Effector memory CD8-positive, alpha-beta T cell (primary cell): ENCODE measurements at regions not wholly inside any gene's neighbourhood (a gene's known extent, or its start where the extent isn't known, plus 50 kb on each side); places are given as distances from the start of the nearest gene placed in this dataset.

Experiments
- ATAC-seq: fragments of 150-1000 bp; cut with Tn5 transposase; replicated peaks from 2 replicates; pipeline ENCODE4 v1.10.0; 2021; ENCODE audit warnings: mild to moderate bottlenecking, moderate library complexity
- DNase-seq, 3 experiments: peaks; one replicate each; pipeline ENCODE4 v3.0.0; 2021
- H3K27ac Mint-ChIP-seq, 2 donors: one replicate each; pipeline ENCODE4 v1.8.0; 2022; ENCODE audit warnings: mild to moderate bottlenecking in 2 of 2, mixed read lengths in 2 of 2, moderate library complexity in 2 of 2
- H3K27me3 Mint-ChIP-seq, 2 donors: one replicate each; pipeline ENCODE4 v1.8.0; 2022; ENCODE audit warnings: mixed read lengths in 2 of 2
- H3K36me3 Mint-ChIP-seq: one replicate; pipeline ENCODE4 v1.8.0; 2022; ENCODE audit warnings: mild to moderate bottlenecking, moderate library complexity, mixed read lengths; ENCODE audit not compliant: insufficient read depth
- H3K4me1 Mint-ChIP-seq, 2 donors: one replicate each; pipeline ENCODE4 v1.8.0; 2022; ENCODE audit warnings: low read depth in 2 of 2, mixed read lengths in 2 of 2
- H3K4me3 Mint-ChIP-seq, 2 donors: one replicate each; pipeline ENCODE4 v1.8.0; 2022; ENCODE audit warnings: mild to moderate bottlenecking in 2 of 2, mixed read lengths in 2 of 2, moderate library complexity in 2 of 2
- H3K9me3 Mint-ChIP-seq, 2 donors: one replicate each; pipeline ENCODE4 v1.8.0; 2022; ENCODE audit warnings: mixed read lengths in 2 of 2

DNA sequence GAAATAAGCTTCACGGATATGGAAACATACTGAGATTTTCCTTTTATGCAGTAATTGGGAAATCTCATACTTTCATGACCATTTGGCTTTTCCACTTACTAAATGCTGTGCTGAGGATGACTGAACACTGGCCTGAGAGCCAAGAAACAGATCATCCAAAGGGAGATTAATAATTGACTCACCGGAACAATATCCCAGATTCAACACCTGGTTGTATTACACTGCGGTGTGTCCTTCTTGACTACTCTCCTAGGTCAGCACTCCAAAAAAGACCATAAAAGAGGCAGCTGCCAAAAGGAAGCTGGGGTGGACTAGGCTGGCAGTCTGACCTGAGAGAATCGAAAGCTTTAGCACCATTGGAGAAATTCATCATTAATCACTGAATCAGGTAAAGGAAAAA, 469.1 kb downstream of the CBLN2 start:
- no peaks in the 10 kb centered on the region for H3K27me3 Mint-ChIP-seq
- H3K4me1 Mint-ChIP-seq, result no peaks in the 10 kb centered on the region
- no peaks in the 10 kb centered on the region for H3K36me3 Mint-ChIP-seq
- H3K27ac Mint-ChIP-seq, result no peak overlapping the region
- no peak overlapping the region for H3K4me3 Mint-ChIP-seq
- DNase-seq (no peak), ATAC-seq (no peak)
- peaks cover 5 to 6% of the 10 kb centered on the region in 2 donors for H3K9me3 Mint-ChIP-seq

DNA sequence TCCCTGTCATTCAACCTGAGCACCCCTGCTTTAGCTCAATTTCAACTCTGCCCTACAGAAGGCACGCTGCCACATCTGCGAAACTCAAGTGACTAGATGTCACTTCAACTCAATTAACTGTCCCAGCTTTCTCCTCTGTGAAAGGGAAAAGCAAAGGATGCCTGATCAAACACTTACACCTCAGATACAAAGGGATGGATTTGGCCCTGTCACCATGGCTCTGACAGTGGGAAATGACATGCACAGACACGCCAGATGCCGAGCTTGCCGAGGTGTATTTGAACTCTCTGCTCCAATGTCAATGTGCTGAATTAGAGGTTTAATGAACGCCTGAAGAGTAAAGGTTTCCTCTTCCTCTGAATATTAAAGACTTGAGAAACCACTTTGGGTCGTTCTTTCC, 481.1 kb downstream of the CBLN2 start:
- DNase-seq, result no peak
- H3K27me3 Mint-ChIP-seq, result no peaks in the 10 kb centered on the region
- H3K4me3 Mint-ChIP-seq, result no peak overlapping the region
- no peaks in the 10 kb centered on the region for H3K36me3 Mint-ChIP-seq
- H3K4me1 Mint-ChIP-seq, result no peaks in the 10 kb centered on the region
- no peak for ATAC-seq
- peaks cover 5 to 7% of the 10 kb centered on the region in 2 donors for H3K9me3 Mint-ChIP-seq
- H3K27ac Mint-ChIP-seq, result no peak overlapping the region

DNA sequence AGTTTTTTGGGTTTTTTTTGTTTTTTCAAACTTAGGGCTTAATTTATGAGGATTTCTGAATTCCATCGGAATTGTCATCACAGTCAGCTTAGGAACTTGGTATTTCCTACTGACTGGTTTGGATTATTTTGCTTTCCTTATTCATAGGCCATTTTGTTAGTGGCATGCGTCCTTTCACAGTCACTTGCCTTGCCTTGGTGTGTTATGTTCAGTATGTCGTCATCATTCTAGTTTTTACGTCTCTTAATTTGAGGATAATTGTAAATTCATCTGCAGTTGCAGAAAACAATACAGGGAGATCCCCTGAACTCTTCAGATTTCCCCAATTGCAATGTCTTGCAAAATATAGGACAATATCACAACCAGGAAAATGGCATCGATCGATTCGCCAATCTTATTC, 485.3 kb downstream of the CBLN2 start:
- no peak for ATAC-seq
- Mint-ChIP-seq H3K36me3 (no peaks in the 10 kb centered on the region), H3K4me3 (no peak overlapping the region), H3K27me3 (no peaks in the 10 kb centered on the region), H3K4me1 (no peaks in the 10 kb centered on the region), H3K27ac (no peak overlapping the region), H3K9me3 (peaks cover 7 to 9% of the 10 kb centered on the region in 2 donors)
- no peak for DNase-seq

DNA sequence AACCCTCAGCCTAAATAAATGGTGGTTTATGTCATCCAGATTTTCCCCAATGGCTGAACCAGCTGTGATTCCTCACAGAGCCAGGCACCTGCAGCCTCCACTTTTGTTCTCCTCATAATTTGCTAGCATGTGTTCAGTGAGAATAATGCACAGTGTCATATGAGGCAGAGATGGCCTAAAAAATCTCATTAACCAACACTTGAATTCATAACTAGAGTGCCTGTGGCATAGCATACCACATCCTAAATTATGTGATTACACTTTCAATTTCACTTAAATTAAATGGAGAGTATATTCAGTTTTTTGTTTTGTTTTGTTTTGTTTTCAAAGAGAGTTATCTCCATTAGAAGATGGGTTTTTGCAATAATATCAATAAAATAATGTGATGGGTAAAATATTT, 488.0 kb downstream of the CBLN2 start:
- Mint-ChIP-seq H3K36me3 (no peaks in the 10 kb centered on the region), H3K9me3 (peaks cover 0 to 7% of the 10 kb centered on the region in 2 donors), H3K27ac (no peak overlapping the region), H3K27me3 (no peaks in the 10 kb centered on the region), H3K4me1 (no peaks in the 10 kb centered on the region), H3K4me3 (no peak overlapping the region)
- ATAC-seq (no peak), DNase-seq (no peak)

DNA sequence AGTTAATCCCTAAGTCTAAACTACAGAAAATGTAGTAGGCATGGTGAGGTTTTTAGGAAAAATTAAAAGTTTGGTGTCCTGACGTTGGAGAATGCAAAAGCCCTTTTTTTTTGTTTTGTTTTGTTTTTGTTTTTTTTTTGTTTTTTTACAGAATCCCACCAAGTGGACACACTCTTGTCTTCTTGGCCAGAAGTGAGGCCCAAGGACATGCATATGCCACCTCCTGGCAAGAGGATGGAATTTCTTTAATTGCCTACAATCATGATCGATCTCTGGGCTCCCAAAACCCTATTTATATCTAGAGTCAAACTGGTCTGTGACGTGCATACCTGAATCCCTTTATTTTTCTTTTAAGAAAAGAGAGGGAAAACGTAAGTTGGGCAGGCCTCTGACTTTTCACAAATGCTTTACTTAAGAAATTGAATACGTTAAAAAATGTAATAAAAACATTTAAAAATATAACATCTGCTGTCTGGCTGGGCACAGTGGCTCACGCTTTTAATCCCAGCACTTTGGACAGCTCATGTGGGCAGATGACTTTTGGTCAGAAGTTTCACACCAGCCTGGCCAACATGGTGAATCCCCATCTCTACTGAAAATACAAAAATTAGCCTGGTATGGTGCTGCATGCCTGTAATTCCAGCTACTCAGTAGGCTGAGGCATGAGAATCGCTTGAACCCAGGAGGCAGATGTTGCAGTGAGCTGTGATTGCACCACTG, 502.7 kb downstream of the CBLN2 start:
- H3K27me3 Mint-ChIP-seq, result no peaks in the 10 kb centered on the region
- no peaks in the 10 kb centered on the region for H3K36me3 Mint-ChIP-seq
- H3K9me3 Mint-ChIP-seq, result peaks cover 0 to 4% of the 10 kb centered on the region in 2 donors
- no peak for DNase-seq
- no peak overlapping the region for H3K4me3 Mint-ChIP-seq
- no peak for ATAC-seq
- no peaks in the 10 kb centered on the region for H3K4me1 Mint-ChIP-seq
- no peak overlapping the region for H3K27ac Mint-ChIP-seq

DNA sequence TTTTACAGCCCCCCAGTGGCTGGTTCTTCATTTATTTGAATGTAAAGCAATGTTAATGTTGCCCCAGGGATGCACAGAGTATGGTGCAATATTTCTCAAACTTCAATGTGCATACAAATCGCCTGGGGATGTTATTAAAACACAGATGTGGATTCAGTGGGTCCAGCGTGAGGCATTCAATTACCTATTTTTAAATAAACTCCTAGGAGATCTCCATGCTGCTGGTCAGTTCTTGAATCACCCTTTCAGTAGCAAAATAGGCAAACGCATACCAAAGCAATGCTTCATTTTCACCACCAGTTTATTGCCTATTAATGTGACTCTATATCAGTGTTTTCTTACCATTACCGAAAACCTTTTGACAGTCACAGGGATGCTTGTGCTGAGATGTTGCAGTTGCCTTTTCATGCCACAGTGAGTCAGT, 530.7 kb downstream of the CBLN2 start:
- no peaks in the 10 kb centered on the region for H3K27me3 Mint-ChIP-seq
- H3K36me3 Mint-ChIP-seq, result no peaks in the 10 kb centered on the region
- no peak for ATAC-seq
- peaks cover 12 to 15% of the 10 kb centered on the region in 2 donors for H3K9me3 Mint-ChIP-seq
- no peaks in the 10 kb centered on the region for H3K4me1 Mint-ChIP-seq
- no peak overlapping the region for H3K27ac Mint-ChIP-seq
- H3K4me3 Mint-ChIP-seq, result no peak overlapping the region
- no peak for DNase-seq

DNA sequence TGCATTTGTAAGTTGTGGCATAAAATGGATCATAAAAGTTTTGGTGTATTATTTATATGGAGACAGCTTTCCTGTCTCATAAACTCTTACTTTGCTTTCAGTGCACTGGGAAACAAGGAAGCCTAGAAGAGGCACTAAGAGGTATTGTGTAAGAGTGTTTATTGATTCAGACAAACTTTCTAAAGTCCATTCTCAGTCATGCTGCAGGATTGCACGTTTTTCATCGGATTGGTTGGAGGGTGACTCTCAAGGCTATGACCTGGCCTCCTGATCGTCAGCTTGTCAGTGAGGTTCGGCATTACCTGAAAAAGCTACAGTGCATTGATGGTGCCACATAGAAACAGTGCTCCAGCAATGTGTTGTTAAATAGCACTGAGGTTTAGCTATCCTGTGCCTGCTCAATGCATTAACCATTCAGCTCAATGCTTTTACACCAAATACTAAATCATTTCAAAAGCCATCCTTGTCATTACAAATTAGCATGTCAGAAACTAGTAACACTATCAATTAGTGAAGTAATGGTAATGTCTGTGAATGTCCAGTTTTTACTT, 545.5 kb downstream of the CBLN2 start:
- no peaks in the 10 kb centered on the region for H3K36me3 Mint-ChIP-seq
- no peak overlapping the region for H3K27ac Mint-ChIP-seq
- peaks cover 3 to 23% of the 10 kb centered on the region in 2 donors for H3K9me3 Mint-ChIP-seq
- no peak for ATAC-seq
- H3K27me3 Mint-ChIP-seq, result no peaks in the 10 kb centered on the region
- no peaks in the 10 kb centered on the region for H3K4me1 Mint-ChIP-seq
- no peak for DNase-seq
- H3K4me3 Mint-ChIP-seq, result no peak overlapping the region

DNA sequence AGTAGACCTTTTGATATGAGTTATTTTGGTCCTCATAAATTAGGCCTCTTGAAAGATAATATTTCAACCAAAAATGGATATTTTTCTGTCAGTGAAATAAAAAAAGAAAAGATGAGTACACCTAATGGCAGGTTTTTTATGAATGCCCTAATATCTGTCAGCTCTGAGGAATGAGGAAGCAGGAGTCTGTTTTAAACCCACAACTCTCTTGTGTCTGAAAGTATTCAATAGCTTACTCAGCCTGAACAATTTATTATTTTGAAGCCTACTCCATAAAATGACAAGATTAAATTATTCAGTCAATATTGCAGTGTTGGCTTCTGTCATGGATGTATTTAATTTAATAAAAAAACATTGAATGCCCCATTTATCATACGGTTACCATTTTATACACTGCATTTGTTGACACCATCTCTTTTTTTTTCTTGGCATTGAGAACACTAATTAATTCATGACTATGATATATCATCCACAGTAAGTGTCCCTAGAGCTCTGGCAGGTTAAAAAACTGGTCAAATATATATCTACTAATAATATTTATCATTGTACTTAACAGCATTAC, 548.2 kb downstream of the CBLN2 start:
- no peak overlapping the region for H3K27ac Mint-ChIP-seq
- no peak for DNase-seq
- H3K36me3 Mint-ChIP-seq, result no peaks in the 10 kb centered on the region
- H3K9me3 Mint-ChIP-seq, result peaks cover 4 to 18% of the 10 kb centered on the region in 2 donors
- H3K4me1 Mint-ChIP-seq, result no peaks in the 10 kb centered on the region
- ATAC-seq, result no peak
- H3K4me3 Mint-ChIP-seq, result no peak overlapping the region
- H3K27me3 Mint-ChIP-seq, result no peaks in the 10 kb centered on the region

DNA sequence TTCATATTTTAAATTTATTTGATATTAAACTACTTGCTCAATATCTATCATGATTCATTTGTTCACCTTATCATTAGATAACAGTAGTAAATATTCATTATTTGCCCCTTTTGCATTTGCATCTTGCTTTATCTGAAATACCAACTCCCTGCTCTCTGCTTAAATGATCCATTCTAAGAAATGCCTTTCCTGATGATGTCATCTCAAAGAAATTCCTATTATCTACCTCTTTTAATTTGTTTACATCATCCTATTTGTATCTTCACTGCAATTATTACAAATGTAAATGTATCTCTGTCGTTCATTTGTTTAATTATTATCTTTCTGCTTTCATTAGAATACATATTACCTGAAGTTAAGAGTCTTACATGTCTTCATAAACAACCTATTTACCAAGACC, 549.9 kb downstream of the CBLN2 start:
- DNase-seq, result no peak
- no peaks in the 10 kb centered on the region for H3K36me3 Mint-ChIP-seq
- no peak overlapping the region for H3K27ac Mint-ChIP-seq
- no peaks in the 10 kb centered on the region for H3K27me3 Mint-ChIP-seq
- ATAC-seq, result no peak
- H3K9me3 Mint-ChIP-seq, result peaks cover 4 to 15% of the 10 kb centered on the region in 2 donors
- H3K4me3 Mint-ChIP-seq, result no peak overlapping the region
- no peaks in the 10 kb centered on the region for H3K4me1 Mint-ChIP-seq

DNA sequence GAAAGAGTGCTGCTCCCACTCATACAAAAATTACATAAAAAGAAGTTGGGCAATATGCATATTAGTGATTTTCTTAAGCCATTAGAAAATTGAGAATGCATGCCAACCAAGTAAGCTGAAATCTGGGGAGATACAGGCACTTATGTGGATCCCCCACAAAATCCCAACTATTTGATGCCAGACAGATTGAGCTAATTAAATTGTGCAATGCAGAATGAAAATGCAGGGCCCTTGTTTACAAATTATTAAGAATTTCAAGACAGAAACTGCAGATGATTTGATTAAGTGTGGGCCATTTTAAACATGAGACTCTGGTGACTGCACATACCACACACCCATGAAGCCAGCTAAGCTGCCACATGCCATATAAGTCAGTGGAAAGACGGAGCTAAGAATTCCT, 554.5 kb downstream of the CBLN2 start:
- no peaks in the 10 kb centered on the region for H3K4me1 Mint-ChIP-seq

DNA sequence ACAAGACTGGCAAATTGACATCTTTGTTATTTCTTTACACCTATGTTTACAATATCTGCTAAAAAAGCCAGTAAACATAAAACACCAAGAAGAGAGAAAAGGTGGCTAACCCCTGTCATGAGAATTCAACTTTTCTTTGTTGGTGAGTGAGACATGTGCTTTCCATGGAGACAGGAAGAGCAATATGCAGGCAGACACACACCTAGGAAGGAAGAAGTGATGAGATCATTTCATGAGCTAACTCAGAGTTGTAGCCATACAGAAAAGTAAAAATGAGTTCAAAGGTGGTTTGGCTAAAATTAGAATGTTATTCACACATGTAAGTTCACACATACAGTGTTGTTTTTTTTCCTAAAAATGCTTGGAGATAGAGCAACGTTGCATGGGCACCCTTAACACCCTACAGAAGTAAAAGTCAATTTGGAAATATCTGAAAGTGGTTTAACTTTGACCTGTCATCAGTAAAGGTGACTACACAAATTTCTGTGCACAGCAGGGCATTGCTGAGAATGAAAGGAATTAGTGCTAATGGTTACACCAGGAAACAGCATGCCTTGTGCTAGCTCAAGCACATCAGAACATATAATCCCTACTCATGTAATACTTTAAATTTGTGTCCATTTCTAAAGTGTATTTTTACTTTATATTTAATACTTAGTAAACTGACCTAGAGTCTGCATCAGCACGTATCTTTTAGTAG, 557.6 kb downstream of the CBLN2 start:
- ATAC-seq, result no peak
- Mint-ChIP-seq H3K27me3 (no peaks in the 10 kb centered on the region), H3K4me1 (no peaks in the 10 kb centered on the region), H3K36me3 (no peaks in the 10 kb centered on the region), H3K27ac (no peak overlapping the region), H3K4me3 (no peak overlapping the region), H3K9me3 (peaks cover 2 to 6% of the 10 kb centered on the region in 2 donors)
- no peak for DNase-seq

More for the DNA sequence above, 554.5 kb downstream of the CBLN2 start:
- H3K36me3 Mint-ChIP-seq, result no peaks in the 10 kb centered on the region
- H3K9me3 Mint-ChIP-seq, result peaks cover 4 to 11% of the 10 kb centered on the region in 2 donors
- DNase-seq (no peak), ATAC-seq (no peak)
- H3K27ac Mint-ChIP-seq, result no peak overlapping the region
- no peaks in the 10 kb centered on the region for H3K27me3 Mint-ChIP-seq
- no peak overlapping the region for H3K4me3 Mint-ChIP-seq

DNA sequence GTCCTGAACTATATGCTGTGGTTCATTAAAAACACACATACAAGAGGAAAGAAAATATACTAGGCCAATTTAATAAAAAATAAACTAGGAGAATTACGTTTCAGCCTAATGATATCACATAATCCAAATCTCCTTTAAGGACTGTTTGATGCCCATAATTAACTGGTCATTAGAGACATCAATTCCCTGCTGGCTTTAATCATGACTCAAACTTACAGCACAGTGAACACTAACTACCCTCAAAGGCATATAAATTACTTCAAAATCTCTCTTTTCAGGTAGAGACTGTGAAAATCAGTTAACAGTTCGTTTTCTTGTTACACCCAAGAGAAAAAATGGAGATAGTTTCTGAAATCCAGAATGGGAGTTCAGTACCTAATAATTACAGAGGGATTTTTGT, 567.4 kb downstream of the CBLN2 start:
- no peak for DNase-seq
- no peak for ATAC-seq
- H3K9me3 Mint-ChIP-seq, result peaks cover 6 to 19% of the 10 kb centered on the region in 2 donors
- H3K4me1 Mint-ChIP-seq, result no peaks in the 10 kb centered on the region
- H3K27me3 Mint-ChIP-seq, result no peaks in the 10 kb centered on the region
- no peak overlapping the region for H3K4me3 Mint-ChIP-seq
- no peak overlapping the region for H3K27ac Mint-ChIP-seq
- H3K36me3 Mint-ChIP-seq, result no peaks in the 10 kb centered on the region

DNA sequence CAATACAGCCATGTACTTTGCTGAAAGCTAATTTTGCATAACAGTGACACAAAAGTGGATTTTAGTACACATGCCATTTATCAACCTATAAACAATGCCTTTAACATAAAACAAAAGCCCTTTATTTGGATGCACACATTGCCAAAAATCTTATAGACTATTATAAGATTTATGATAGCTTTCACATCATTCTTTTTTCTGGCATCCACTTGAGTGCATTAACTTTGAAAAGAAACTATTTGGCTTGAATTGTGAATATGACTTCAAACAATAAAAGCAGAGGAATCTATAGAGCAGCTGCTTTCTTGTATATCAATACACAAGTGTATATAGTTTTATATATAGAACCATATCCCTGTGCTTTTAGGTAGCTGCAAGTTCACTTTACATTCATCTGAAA, 577.4 kb downstream of the CBLN2 start:
- Mint-ChIP-seq H3K4me3 (no peak overlapping the region), H3K4me1 (no peaks in the 10 kb centered on the region), H3K36me3 (no peaks in the 10 kb centered on the region), H3K27ac (no peak overlapping the region), H3K9me3 (peaks cover 12 to 17% of the 10 kb centered on the region in 2 donors), H3K27me3 (no peaks in the 10 kb centered on the region)
- no peak for ATAC-seq
- no peak for DNase-seq

DNA sequence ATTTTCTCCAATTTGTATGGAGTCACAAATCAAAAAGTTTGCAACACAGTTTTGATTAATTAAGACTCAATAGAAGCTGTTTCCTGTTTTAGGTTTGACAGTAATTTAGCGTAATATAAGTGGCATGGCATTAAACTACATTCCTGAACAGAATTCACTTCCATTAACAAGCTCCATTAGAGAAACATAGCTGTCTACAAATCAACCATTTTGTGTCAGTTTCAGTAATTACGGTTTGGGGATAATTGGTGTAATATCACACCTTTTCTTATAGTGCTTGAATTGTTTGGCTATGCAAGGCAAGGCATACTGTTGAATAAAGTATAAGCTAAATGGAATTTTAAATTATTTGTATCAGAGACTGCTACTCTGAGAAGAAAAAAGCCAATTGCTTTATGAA, 585.5 kb downstream of the CBLN2 start:
- Mint-ChIP-seq H3K4me3 (no peak overlapping the region), H3K9me3 (peaks cover 3 to 21% of the 10 kb centered on the region in 2 donors), H3K4me1 (no peaks in the 10 kb centered on the region), H3K27ac (no peak overlapping the region), H3K36me3 (no peaks in the 10 kb centered on the region), H3K27me3 (no peaks in the 10 kb centered on the region)
- no peak for DNase-seq
- ATAC-seq, result no peak
